H9 (cell line): ENCODE measurements at regions not wholly inside any gene's neighbourhood (a gene's known extent, or its start where the extent isn't known, plus 50 kb on each side); places are given as distances from the start of the nearest gene placed in this dataset.

Experiments used
- DNase-seq: peaks from one replicate; pipeline ENCODE4 v3.0.0-alpha.2; 2017
- H2AFZ ChIP-seq: one replicate; pipeline ENCODE4 v1.6.1; 2013; ENCODE audit warnings: mild to moderate bottlenecking, low read length, control low read depth, moderate library complexity
- H2AK5ac ChIP-seq: 2 replicates; pipeline ENCODE4 v1.6.1; 2013; ENCODE audit warnings: low read length, control low read depth, mixed read lengths; ENCODE audit not compliant: insufficient read length
- H2BK120ac ChIP-seq: one replicate; pipeline ENCODE4 v1.6.1; 2013; ENCODE audit warnings: low read depth, mild to moderate bottlenecking, low read length, control low read depth, inconsistent platforms; ENCODE audit not compliant: poor library complexity, severe bottlenecking
- H2BK12ac ChIP-seq: 2 replicates; pipeline ENCODE4 v1.6.1; 2013; ENCODE audit warnings: low read length, control low read depth, mixed read lengths, low read depth; ENCODE audit not compliant: insufficient read length
- H2BK15ac ChIP-seq: 2 replicates; pipeline ENCODE4 v1.6.1; 2013; ENCODE audit warnings: low read depth, low read length, control low read depth
- H2BK20ac ChIP-seq: one replicate; pipeline ENCODE4 v1.6.1; 2013; ENCODE audit warnings: low read depth, mild to moderate bottlenecking, low read length, control low read depth, inconsistent platforms; ENCODE audit not compliant: poor library complexity, severe bottlenecking
- H2BK5ac ChIP-seq: 2 replicates; pipeline ENCODE4 v1.6.1; 2013; ENCODE audit warnings: low read length, control low read depth, mixed read lengths; ENCODE audit not compliant: insufficient read length
- H3K14ac ChIP-seq: 2 replicates; pipeline ENCODE4 v1.6.1; 2013; ENCODE audit warnings: low read length, control low read depth; ENCODE audit not compliant: insufficient read depth
- H3K18ac ChIP-seq: 2 replicates; pipeline ENCODE4 v1.6.1; 2013; ENCODE audit warnings: low read depth, mild to moderate bottlenecking, mixed read lengths, low read length, control low read depth; ENCODE audit not compliant: insufficient read length
- H3K23ac ChIP-seq: 2 replicates; pipeline ENCODE4 v1.6.1; 2013; ENCODE audit warnings: low read length, control low read depth, mixed read lengths, low read depth; ENCODE audit not compliant: insufficient read length
- H3K23me2 ChIP-seq: 2 replicates; pipeline ENCODE4 v1.6.1; 2013; ENCODE audit warnings: low read depth, mild to moderate bottlenecking, mixed read lengths, low read length, control low read depth; ENCODE audit not compliant: insufficient read length, poor library complexity, severe bottlenecking
- H3K27ac ChIP-seq: 2 replicates; pipeline ENCODE4 v1.5.1; 2013; ENCODE audit warnings: low read length, control low read depth, mixed read lengths, low read depth; ENCODE audit not compliant: insufficient read length
- H3K27me3 ChIP-seq: 2 replicates; pipeline ENCODE4 v1.6.1; 2013; ENCODE audit warnings: low read length, control low read depth, inconsistent platforms; ENCODE audit not compliant: insufficient read depth
- H3K4ac ChIP-seq: 2 replicates; pipeline ENCODE4 v1.6.1; 2013; ENCODE audit warnings: low read depth, mild to moderate bottlenecking, control low read depth, inconsistent platforms, low read length, moderate library complexity
- H3K4me1 ChIP-seq: 2 replicates; pipeline ENCODE4 v1.6.1; 2013; ENCODE audit warnings: low read length, control low read depth, inconsistent platforms; ENCODE audit not compliant: insufficient read depth
- H3K4me2 ChIP-seq: 2 replicates; pipeline ENCODE4 v1.6.1; 2013; ENCODE audit warnings: low read length, control low read depth, mixed read lengths; ENCODE audit not compliant: insufficient read length, insufficient read depth
- H3K56ac ChIP-seq: 2 replicates; pipeline ENCODE4 v1.6.1; 2013; ENCODE audit warnings: low read depth, mild to moderate bottlenecking, mixed read lengths, low read length, control low read depth; ENCODE audit not compliant: insufficient read length
- H3K79me1 ChIP-seq: 2 replicates; pipeline ENCODE4 v1.6.1; 2013; ENCODE audit warnings: low read depth, mild to moderate bottlenecking, moderate library complexity, low read length, control low read depth, inconsistent platforms; ENCODE audit not compliant: insufficient read depth, poor library complexity, severe bottlenecking
- H3K79me2 ChIP-seq: 2 replicates; pipeline ENCODE4 v1.6.1; 2013; ENCODE audit warnings: low read length, control low read depth, inconsistent platforms; ENCODE audit not compliant: insufficient read depth
- H3K9ac ChIP-seq: 2 replicates; pipeline ENCODE4 v1.6.1; 2013; ENCODE audit warnings: low read length, control low read depth, mixed read lengths; ENCODE audit not compliant: insufficient read length; ENCODE audit errors: extremely low read depth
- H3K9me3 ChIP-seq: one replicate; pipeline ENCODE4 v1.6.1; 2013; ENCODE audit warnings: low read depth, low read length, inconsistent platforms; ENCODE audit not compliant: control insufficient read depth
- H3T11ph ChIP-seq: one replicate; pipeline ENCODE4 v1.6.1; 2013; ENCODE audit warnings: mild to moderate bottlenecking, low read length, control low read depth, inconsistent platforms
- H4K20me1 ChIP-seq: one replicate; pipeline ENCODE4 v1.6.1; 2013; ENCODE audit not compliant: control insufficient read depth, insufficient read length, insufficient read depth
- H4K5ac ChIP-seq: 2 replicates; pipeline ENCODE4 v1.6.1; 2013; ENCODE audit warnings: low read depth, mild to moderate bottlenecking, mixed read lengths, low read length, control low read depth; ENCODE audit not compliant: insufficient read length
- H4K8ac ChIP-seq: replicated peaks from 2 replicates; pipeline ENCODE4 v1.6.1; 2013; ENCODE audit warnings: low read length, control low read depth, mixed read lengths, low read depth; ENCODE audit not compliant: insufficient read length
- H4K91ac ChIP-seq: 2 replicates; pipeline ENCODE4 v1.6.1; 2013; ENCODE audit warnings: low read depth, mild to moderate bottlenecking, moderate library complexity, mixed read lengths, low read length, control low read depth; ENCODE audit not compliant: insufficient read length
- H3K27ac Mint-ChIP-seq, 3 experiments: 2 replicates in 2 of 3; 3 replicates in 1 of 3; pipeline ENCODE4 v1.8.0; 2020 to 2021; ENCODE audit warnings: mixed read lengths in 3 of 3, mild to moderate bottlenecking in 1 of 3, moderate library complexity in 1 of 3
- H3K27me3 Mint-ChIP-seq: 2 replicates; pipeline ENCODE4 v1.8.0; 2021; ENCODE audit warnings: low read depth, mild to moderate bottlenecking, moderate library complexity, mixed read lengths
- H3K36me3 Mint-ChIP-seq, 3 experiments: 2 replicates in 2 of 3; 3 replicates in 1 of 3; pipeline ENCODE4 v1.8.0; 2020 to 2021; ENCODE audit warnings: low read depth in 3 of 3, mixed read lengths in 3 of 3; ENCODE audit not compliant: insufficient read depth in 1 of 3
- H3K4me1 Mint-ChIP-seq, 2 experiments: 2 replicates each; pipeline ENCODE4 v1.8.0; 2020; ENCODE audit warnings: mixed read lengths in 2 of 2
- H3K4me3 Mint-ChIP-seq, 2 experiments: 2 replicates in 1 of 2; 3 replicates in 1 of 2; pipeline ENCODE4 v1.8.0; 2020 to 2021; ENCODE audit warnings: mild to moderate bottlenecking in 2 of 2, mixed read lengths in 2 of 2, moderate library complexity in 1 of 2
- H3K9me3 Mint-ChIP-seq, 2 experiments: 2 replicates in 1 of 2; 3 replicates in 1 of 2; pipeline ENCODE4 v1.8.0; 2020; ENCODE audit warnings: mild to moderate bottlenecking in 2 of 2, mixed read lengths in 2 of 2, moderate library complexity in 1 of 2
- CTCF ChIP-seq: fragments of 200-600 bp; sonication (generic); conservative IDR thresholded peaks from 3 replicates; pipeline ENCODE4 v1.8.0; 2021; ENCODE audit warnings: antibody characterized with exemption, mild to moderate bottlenecking
- whole genome bisulfite sequencing: extraction: QIAGEN DNeasy Blood & Tissue Kit; methylation state at CpG from one replicate; pipeline ENCODE4 v1.1.7; 2013; ENCODE audit warnings: missing lambda C conversion rate, low lambda C conversion rate, mixed read lengths; ENCODE audit not compliant: insufficient read length; ENCODE audit errors: extremely low coverage; 5-methylcytosine and 5-hydroxymethylcytosine counted together

- no peak for TF ChIP-seq CTCF
- Histone ChIP-seq H3K9ac (no peak overlapping the region), H3K79me1 (no peaks in the 10 kb centered on the region), H3K4ac (no peak overlapping the region), H3K23me2 (no peaks in the 10 kb centered on the region), H3K4me2 (no peak overlapping the region), H3K79me2 (no peaks in the 10 kb centered on the region), H4K20me1 (no peaks in the 10 kb centered on the region), H2AFZ (no peak overlapping the region), H2BK15ac (no peak overlapping the region), H3K9me3 (no peaks in the 10 kb centered on the region), H3K18ac (no peak overlapping the region), H2BK20ac (no peak overlapping the region), H3K27ac (no peak overlapping the region), H4K5ac (no peak overlapping the region), H3K14ac (no peak overlapping the region), H4K91ac (no peak overlapping the region), H2BK120ac (no peak overlapping the region), H4K8ac (no peak overlapping the region), H2AK5ac (no peak overlapping the region), H3K23ac (no peak overlapping the region), H3T11ph (no peak overlapping the region), H2BK5ac (no peak overlapping the region), H3K56ac (no peak overlapping the region), H2BK12ac (no peak overlapping the region), H3K27me3 (no peaks in the 10 kb centered on the region; the same call in 1 of the 2 replicates), H3K4me1 (no peaks in the 10 kb centered on the region)
- H3K27me3 Mint-ChIP-seq = peaks cover 7% of the 10 kb centered on the region
- no peak for DNase-seq
- peaks cover 1 to 3% of the 10 kb centered on the region in 2 experiments; a peak in 2 of 5 replicates for H3K9me3 Mint-ChIP-seq
- H3K4me1 Mint-ChIP-seq = peaks cover 25 to 30% of the 10 kb centered on the region in 2 experiments
- peaks cover 0 to 4% (median 0%) of the 10 kb centered on the region in 3 experiments; a peak in 2 of 7 replicates for H3K36me3 Mint-ChIP-seq
- no peak overlapping the region for H3K27ac Mint-ChIP-seq
- WGBS = no CpG with 5 or more reads among the region's 8 CpGs
- no peak overlapping the region for H3K4me3 Mint-ChIP-seq
Observed at GRCh38 chr19:29267701-29268100, 54.8 kb upstream of the UQCRFS1 start.
